Neural crest cell (in vitro differentiated cells): ENCODE measurements at regions not wholly inside any gene's neighbourhood (a gene's known extent, or its start where the extent isn't known, plus 50 kb on each side); places are given as distances from the start of the nearest gene placed in this dataset.

ENCODE experiments used
- DNase-seq: peaks from one replicate; pipeline ENCODE4 v3.0.0; 2021; ENCODE audit warnings: low read depth, mixed read lengths, low spot score
- H3K27ac Mint-ChIP-seq: one replicate; pipeline ENCODE4 v1.8.0; 2021; ENCODE audit warnings: mild to moderate bottlenecking, mixed read lengths; ENCODE audit not compliant: unreplicated experiment
- H3K27me3 Mint-ChIP-seq: 2 replicates; pipeline ENCODE4 v1.8.0; 2021; ENCODE audit warnings: low read depth, mild to moderate bottlenecking, mixed read lengths
- H3K36me3 Mint-ChIP-seq: 2 replicates; pipeline ENCODE4 v1.8.0; 2021; ENCODE audit warnings: low read depth, mild to moderate bottlenecking, mixed read lengths
- H3K4me1 Mint-ChIP-seq: 2 replicates; pipeline ENCODE4 v1.8.0; 2021; ENCODE audit warnings: mixed read lengths
- H3K4me3 Mint-ChIP-seq: one replicate; pipeline ENCODE4 v1.8.0; 2021; ENCODE audit warnings: mild to moderate bottlenecking, mixed read lengths
- H3K9me3 Mint-ChIP-seq: 2 replicates; pipeline ENCODE4 v1.8.0; 2021; ENCODE audit warnings: mixed read lengths
- TF ChIP-seq, protein P1 (sequence below): fragments of 200-600 bp; sonication (generic); conservative IDR thresholded peaks from 2 replicates; pipeline ENCODE4 v1.5.0; 2021; ENCODE audit warnings: antibody characterized with exemption, mild to moderate bottlenecking

DNA sequence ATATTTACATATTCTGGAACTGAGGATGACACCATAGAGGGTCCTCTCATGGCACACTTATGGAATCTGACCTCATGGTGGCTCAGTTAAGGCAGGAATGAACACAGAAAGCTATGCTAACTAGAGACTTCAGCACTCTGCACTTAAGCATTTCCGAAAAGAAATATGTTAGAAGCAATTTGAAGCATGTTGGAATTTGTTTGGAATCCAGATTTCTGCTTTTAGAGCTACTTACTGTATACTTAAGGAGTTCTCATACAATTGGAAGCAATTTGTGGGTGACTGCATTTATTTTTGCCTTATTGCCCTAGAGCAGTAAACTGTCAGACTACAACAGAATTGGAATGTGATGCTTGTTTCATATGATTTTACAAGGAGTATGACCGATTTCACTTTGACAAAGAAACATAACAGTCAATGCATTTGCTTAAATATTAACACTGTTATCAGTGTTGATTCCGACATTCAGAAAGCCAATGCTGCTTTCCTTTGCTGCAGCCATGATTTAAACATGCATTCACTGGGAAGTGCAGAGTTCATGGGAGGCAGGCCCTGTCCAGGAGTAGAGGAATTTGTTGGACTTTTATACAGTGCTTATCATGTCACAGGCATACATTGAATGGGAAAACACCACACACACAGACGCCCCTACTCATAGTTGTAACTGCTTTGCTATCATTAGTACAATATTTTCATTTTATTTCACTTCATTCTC is 244.4 kb downstream of the SAMD5 start:
- Mint-ChIP-seq H3K36me3 (no peaks in the 10 kb centered on the region), H3K9me3 (peaks cover 2% of the 10 kb centered on the region), H3K27ac (no peak overlapping the region), H3K4me1 (no peaks in the 10 kb centered on the region), H3K27me3 (no peaks in the 10 kb centered on the region), H3K4me3 (no peak overlapping the region)
- TF ChIP-seq, protein P1, sequence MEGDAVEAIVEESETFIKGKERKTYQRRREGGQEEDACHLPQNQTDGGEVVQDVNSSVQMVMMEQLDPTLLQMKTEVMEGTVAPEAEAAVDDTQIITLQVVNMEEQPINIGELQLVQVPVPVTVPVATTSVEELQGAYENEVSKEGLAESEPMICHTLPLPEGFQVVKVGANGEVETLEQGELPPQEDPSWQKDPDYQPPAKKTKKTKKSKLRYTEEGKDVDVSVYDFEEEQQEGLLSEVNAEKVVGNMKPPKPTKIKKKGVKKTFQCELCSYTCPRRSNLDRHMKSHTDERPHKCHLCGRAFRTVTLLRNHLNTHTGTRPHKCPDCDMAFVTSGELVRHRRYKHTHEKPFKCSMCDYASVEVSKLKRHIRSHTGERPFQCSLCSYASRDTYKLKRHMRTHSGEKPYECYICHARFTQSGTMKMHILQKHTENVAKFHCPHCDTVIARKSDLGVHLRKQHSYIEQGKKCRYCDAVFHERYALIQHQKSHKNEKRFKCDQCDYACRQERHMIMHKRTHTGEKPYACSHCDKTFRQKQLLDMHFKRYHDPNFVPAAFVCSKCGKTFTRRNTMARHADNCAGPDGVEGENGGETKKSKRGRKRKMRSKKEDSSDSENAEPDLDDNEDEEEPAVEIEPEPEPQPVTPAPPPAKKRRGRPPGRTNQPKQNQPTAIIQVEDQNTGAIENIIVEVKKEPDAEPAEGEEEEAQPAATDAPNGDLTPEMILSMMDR: no peak
- DNase-seq: no peak

DNA sequence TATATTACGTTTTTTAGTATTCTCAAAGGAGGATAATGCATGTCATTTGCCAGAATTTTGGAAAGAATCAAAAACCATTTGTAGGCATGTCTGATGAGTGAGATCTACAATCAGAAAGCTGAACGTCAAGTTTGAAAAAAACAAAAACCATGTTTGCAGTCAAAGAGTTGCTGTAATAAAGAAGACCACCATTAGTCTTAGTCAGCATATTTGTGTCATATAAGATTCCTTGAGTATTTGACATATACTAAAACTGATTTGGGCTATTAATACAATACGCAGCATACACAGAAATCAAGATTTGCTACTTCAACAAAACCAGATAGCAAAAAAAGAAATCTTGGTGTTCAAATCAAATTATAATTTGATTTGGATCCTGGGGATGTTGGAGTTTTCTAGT is 247.5 kb downstream of the SAMD5 start:
- no peak for DNase-seq
- H3K4me1 Mint-ChIP-seq: no peaks in the 10 kb centered on the region
- H3K4me3 Mint-ChIP-seq: no peak overlapping the region
- TF ChIP-seq, protein P1: no peak
- no peaks in the 10 kb centered on the region for H3K27me3 Mint-ChIP-seq
- H3K27ac Mint-ChIP-seq: no peak overlapping the region
- no peaks in the 10 kb centered on the region for H3K9me3 Mint-ChIP-seq
- H3K36me3 Mint-ChIP-seq: no peaks in the 10 kb centered on the region

DNA sequence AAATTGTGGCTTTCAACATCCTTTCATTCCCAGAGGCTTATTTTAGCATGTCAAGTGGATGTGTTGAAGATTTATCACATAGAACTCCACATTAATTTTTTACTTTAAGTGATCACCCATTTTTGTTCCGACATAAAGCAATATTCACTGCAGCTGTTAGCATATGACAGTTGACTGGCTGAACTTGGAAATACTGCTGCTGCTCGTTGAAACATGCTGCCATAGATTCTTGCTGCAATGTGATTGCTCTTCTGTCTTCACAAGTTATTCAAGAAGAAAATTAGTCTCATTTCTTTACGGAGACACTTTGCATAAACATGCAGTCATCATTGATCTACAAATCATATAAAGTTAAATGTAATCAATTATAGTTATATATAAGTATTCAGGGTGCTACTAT is 248.4 kb downstream of the SAMD5 start:
- no peak overlapping the region for H3K27ac Mint-ChIP-seq
- no peaks in the 10 kb centered on the region for H3K27me3 Mint-ChIP-seq
- no peaks in the 10 kb centered on the region for H3K9me3 Mint-ChIP-seq
- no peak for DNase-seq
- TF ChIP-seq, protein P1: no peak
- H3K4me3 Mint-ChIP-seq: no peak overlapping the region
- H3K4me1 Mint-ChIP-seq: no peaks in the 10 kb centered on the region
- H3K36me3 Mint-ChIP-seq: no peaks in the 10 kb centered on the region

DNA sequence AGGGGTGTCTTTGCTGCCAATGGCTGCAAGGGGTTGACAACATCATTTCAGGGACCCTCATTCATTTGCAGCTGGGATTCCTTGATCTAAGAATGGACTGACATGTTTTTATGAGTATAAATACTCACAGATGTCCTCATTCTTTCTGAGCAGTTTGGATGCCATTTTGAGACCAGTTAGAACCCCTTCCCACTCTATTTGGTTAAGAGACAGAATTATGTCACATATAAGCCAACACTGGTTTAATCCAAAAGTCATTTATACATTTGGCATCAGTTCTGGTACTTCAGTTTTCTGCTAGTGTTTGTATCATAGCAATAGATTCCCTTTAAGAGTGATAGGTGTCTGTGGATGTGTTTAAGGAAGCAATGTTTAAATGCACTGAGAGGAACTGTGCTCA is 248.8 kb downstream of the SAMD5 start:
- Mint-ChIP-seq H3K27me3 (no peaks in the 10 kb centered on the region), H3K4me3 (no peak overlapping the region), H3K4me1 (no peaks in the 10 kb centered on the region), H3K27ac (no peak overlapping the region), H3K36me3 (no peaks in the 10 kb centered on the region), H3K9me3 (no peaks in the 10 kb centered on the region)
- TF ChIP-seq, protein P1: no peak
- DNase-seq: no peak

DNA sequence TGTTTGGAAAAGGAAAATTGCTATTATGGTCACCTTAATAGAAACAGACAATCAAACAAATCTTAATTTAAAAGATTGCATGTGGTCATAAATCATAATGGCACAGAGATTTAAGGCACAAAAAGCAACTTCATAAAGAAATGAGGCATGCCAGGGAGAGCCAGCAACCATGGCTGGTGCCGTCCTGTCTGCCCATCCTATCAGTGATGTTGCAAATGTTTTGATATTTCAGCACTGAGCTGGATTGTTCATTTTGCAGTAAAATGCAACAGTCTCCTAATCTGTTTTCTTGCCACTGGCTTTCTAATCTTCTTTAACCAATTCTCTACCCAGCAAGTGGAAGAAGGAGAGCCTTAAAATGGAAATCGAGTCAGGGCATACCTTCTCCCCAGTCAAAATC is 249.8 kb downstream of the SAMD5 start:
- H3K36me3 Mint-ChIP-seq: no peaks in the 10 kb centered on the region
- H3K9me3 Mint-ChIP-seq: no peaks in the 10 kb centered on the region
- H3K4me3 Mint-ChIP-seq: no peak overlapping the region
- no peaks in the 10 kb centered on the region for H3K4me1 Mint-ChIP-seq
- TF ChIP-seq, protein P1: no peak
- DNase-seq: no peak
- H3K27me3 Mint-ChIP-seq: no peaks in the 10 kb centered on the region
- H3K27ac Mint-ChIP-seq: no peak overlapping the region
